Sigmoid colon (tissue), 6 donors: ENCODE measurements at regions not wholly inside any gene's neighbourhood (a gene's known extent, or its start where the extent isn't known, plus 50 kb on each side); places are given as distances from the start of the nearest gene placed in this dataset.

ENCODE experiments used
- DNase-seq: peaks from one replicate; pipeline ENCODE4 v3.0.0-alpha.2; 2019
- H3K27ac ChIP-seq, 4 donors: fragments of 200-600 bp; sonication (generic); one replicate each; pipeline ENCODE4 v1.5.1; 2016 to 2019; ENCODE audit warnings: mild to moderate bottlenecking in 1 of 4
- H3K27me3 ChIP-seq, 3 donors: fragments of 200-600 bp; sonication (generic); one replicate each; pipeline ENCODE4 v1.5.1; 2019; ENCODE audit warnings: mild to moderate bottlenecking in 1 of 3
- H3K36me3 ChIP-seq, 4 donors: fragments of 200-600 bp; sonication (generic); one replicate each; pipeline ENCODE4 v1.5.1; 2016 to 2019
- H3K4me1 ChIP-seq, 4 donors: fragments of 200-600 bp; sonication (generic); one replicate each; pipeline ENCODE4 v1.5.1; 2017 to 2019
- H3K4me3 ChIP-seq, 4 donors: fragments of 200-600 bp; sonication (generic); one replicate each; pipeline ENCODE4 v1.5.1; 2017 to 2019; ENCODE audit warnings: mild to moderate bottlenecking in 2 of 4, moderate library complexity in 1 of 4
- H3K9me3 ChIP-seq, 4 donors: fragments of 200-600 bp in 3 of 4; sonication (generic) in 3 of 4; one replicate each; pipeline versions ENCODE4 v1.5.1 to v1.6.1; 2013 to 2019
- CTCF ChIP-seq, 4 experiments: fragments of 450-650 bp in 3 of 4; fragments of 200-600 bp in 1 of 4; IDR thresholded peaks; one replicate each; pipeline ENCODE4 v1.5.1; 2016 to 2019; ENCODE audit warnings: antibody characterized with exemption in 4 of 4, mild to moderate bottlenecking in 3 of 4, moderate library complexity in 2 of 4
- EP300 ChIP-seq, 4 donors: sonication (generic); formaldehyde crosslinking; IDR thresholded peaks; one replicate each; pipeline ENCODE4 v1.6.1; 2017; ENCODE audit warnings: antibody characterized with exemption in 4 of 4
- POLR2A ChIP-seq, 2 donors: fragments of 450-650 bp; IDR thresholded peaks; one replicate each; pipeline ENCODE4 v1.6.1; 2016; ENCODE audit warnings: antibody characterized with exemption in 2 of 2, mild to moderate bottlenecking in 2 of 2, moderate library complexity in 2 of 2
- POLR2AphosphoS5 ChIP-seq, 4 donors: sonication (generic); formaldehyde crosslinking; IDR thresholded peaks; one replicate each; pipeline ENCODE4 v1.6.1; 2017; ENCODE audit warnings: antibody characterized with exemption in 4 of 4
- WGBS, 2 donors: extraction: QIAGEN DNeasy Blood & Tissue Kit; methylation state at CpG; one replicate each; pipeline ENCODE4 v1.1.7; 2013; 5-methylcytosine and 5-hydroxymethylcytosine counted together
- intact Hi-C: fragments of 100-400 bp; cut with DNase I; formaldehyde crosslinking; loops from one replicate; pipeline ENCODE4 v1.15.1; 2023
- donor health status: healthy with polysubstance abuse.
- donor health status: healthy.

DNA sequence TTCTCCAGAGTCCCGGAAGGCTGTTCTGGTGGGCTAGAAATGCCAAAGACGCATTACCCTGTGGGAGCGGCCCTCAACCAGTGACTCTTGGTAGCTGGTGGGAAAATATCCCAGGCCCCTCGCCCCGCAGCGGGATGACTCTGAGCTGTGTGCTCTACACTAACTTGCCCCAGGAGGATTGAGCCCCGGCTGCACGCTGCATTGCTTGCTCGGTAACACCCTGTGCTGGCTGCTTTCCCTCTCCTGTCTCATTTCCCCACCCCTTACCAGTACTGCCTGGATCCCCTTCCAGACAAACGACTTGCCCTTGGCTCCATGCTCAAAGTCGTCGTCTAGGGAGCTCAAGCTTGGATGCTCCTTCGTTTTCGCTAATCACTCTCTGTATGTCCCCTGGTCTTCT is 411.8 kb upstream of the SULF2 start:
- Histone ChIP-seq H3K9me3 (no peaks in the 10 kb centered on the region), H3K4me1 (peaks cover 0 to 3% (median 0%) of the 10 kb centered on the region in 4 donors), H3K36me3 (no peaks in the 10 kb centered on the region), H3K27ac (no peak overlapping the region), H3K27me3 (no peaks in the 10 kb centered on the region), H3K4me3 (no peak overlapping the region)
- 86 to 93% methylated on average over 14 of the region's 14 CpGs for WGBS, 2 donors
- intact Hi-C loops = no loop called here
- TF ChIP-seq POLR2A (IDR thresholded peaks at IDR 0.05) (no peak), EP300 (IDR thresholded peaks at IDR 0.05) (no peak), POLR2AphosphoS5 (IDR thresholded peaks at IDR 0.05) (no peak), CTCF (IDR thresholded peaks at IDR 0.05) (no peak)
- no peak for DNase-seq

DNA sequence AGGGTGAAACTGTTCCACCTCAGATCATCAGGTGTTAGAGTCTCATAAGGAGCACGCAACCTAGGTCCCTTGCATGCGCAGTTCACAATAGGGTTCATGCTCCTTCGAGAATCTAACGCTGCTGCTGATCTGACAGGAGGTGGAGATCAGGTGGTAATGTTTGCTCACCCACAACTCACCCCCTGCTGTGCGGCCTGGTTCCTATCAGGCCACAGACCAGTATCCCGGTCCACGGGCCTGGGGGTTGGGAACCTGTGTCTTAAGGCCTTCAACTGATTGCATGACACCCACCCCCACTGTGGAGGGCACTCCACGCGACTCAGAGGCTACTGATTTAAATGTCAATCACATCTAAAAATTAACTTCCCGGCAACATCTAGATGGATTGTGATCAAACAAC is 411.2 kb upstream of the SULF2 start:
- Histone ChIP-seq H3K27ac (no peak overlapping the region), H3K27me3 (no peaks in the 10 kb centered on the region), H3K4me3 (no peak overlapping the region), H3K36me3 (no peaks in the 10 kb centered on the region), H3K9me3 (no peaks in the 10 kb centered on the region), H3K4me1 (peaks cover 0 to 3% (median 0%) of the 10 kb centered on the region in 4 donors)
- DNase-seq = no peak
- WGBS, 2 donors = 87 to 88% methylated on average over 10 of the region's 10 CpGs
- TF ChIP-seq EP300 (IDR thresholded peaks at IDR 0.05) (no peak), POLR2AphosphoS5 (IDR thresholded peaks at IDR 0.05) (no peak), CTCF (IDR thresholded peaks at IDR 0.05) (no peak), POLR2A (IDR thresholded peaks at IDR 0.05) (no peak)
- intact Hi-C loops = no loop called here

- WGBS, 2 donors = 77 to 87% methylated on average over 5 of the region's 5 CpGs
- no peaks in the 10 kb centered on the region for H3K27me3 ChIP-seq
- peaks cover 0 to 3% (median 0%) of the 10 kb centered on the region in 4 donors for H3K4me1 ChIP-seq
- H3K27ac ChIP-seq = no peak overlapping the region
- H3K9me3 ChIP-seq = no peaks in the 10 kb centered on the region
- no peak overlapping the region for H3K4me3 ChIP-seq
- intact Hi-C loops = no loop called here
- H3K36me3 ChIP-seq = no peaks in the 10 kb centered on the region
- TF ChIP-seq POLR2AphosphoS5 (IDR thresholded peaks at IDR 0.05) = no peak
- TF ChIP-seq EP300 (IDR thresholded peaks at IDR 0.05) = no peak
- no peak for TF ChIP-seq CTCF (IDR thresholded peaks at IDR 0.05)
- TF ChIP-seq POLR2A (IDR thresholded peaks at IDR 0.05) = no peak
- DNase-seq = no peak
Observed at GRCh38 chr20:48196001-48196400, 410.7 kb upstream of the SULF2 start.

GRCh38 chr20:48195121-48195870 is 410.0 kb upstream of the SULF2 start:
- intact Hi-C loops = no loop called here

More at GRCh38 chr20:48195121-48195870, 410.0 kb upstream of the SULF2 start:
- no peak overlapping the region for H3K27ac ChIP-seq
- WGBS, 2 donors = 88 to 89% methylated on average over 9 of the region's 9 CpGs
- no peak overlapping the region for H3K4me3 ChIP-seq
- no peak for DNase-seq
- TF ChIP-seq CTCF (IDR thresholded peaks at IDR 0.05) (no peak), POLR2AphosphoS5 (IDR thresholded peaks at IDR 0.05) (no peak), EP300 (IDR thresholded peaks at IDR 0.05) (no peak), POLR2A (IDR thresholded peaks at IDR 0.05) (no peak)
- no peaks in the 10 kb centered on the region for H3K27me3 ChIP-seq
- no peaks in the 10 kb centered on the region for H3K9me3 ChIP-seq
- H3K36me3 ChIP-seq = no peaks in the 10 kb centered on the region
- peaks cover 0 to 3% (median 0%) of the 10 kb centered on the region in 4 donors for H3K4me1 ChIP-seq
